IMR-90 (cell line): ENCODE measurements at regions not wholly inside any gene's neighbourhood (a gene's known extent, or its start where the extent isn't known, plus 50 kb on each side); places are given as distances from the start of the nearest gene placed in this dataset.

Source experiments
- ATAC-seq: fragments of 200-7000 bp; cut with Tn5 transposase; 2 replicates; pipeline ENCODE4 v1.9.1; 2020; ENCODE audit warnings: low read depth, mild to moderate bottlenecking, moderate library complexity
- BruUV-seq: library from RNA; stranded (reverse); fragments of 400-500 nt; replicated peaks from 2 replicates; lab custom pipeline; 2021; lab: Mats Ljungman, UMichigan
- CTCF ChIA-PET: fragments of 300-600 bp; formaldehyde crosslinking; extraction: SDS; loops from one replicate; lab custom pipeline; 2021; ENCODE audit warnings: antibody characterized with exemption; lab: Yijun Ruan, JAX
- POLR2A ChIA-PET: fragments of 300-600 bp; sonication (Branson Sonifier 250); formaldehyde crosslinking; loops from one replicate; lab custom pipeline; 2022; ENCODE audit warnings: antibody characterized with exemption; ENCODE audit not compliant: unreplicated experiment; lab: Charles Lee
- DNase-seq: peaks from one replicate; pipeline ENCODE4 v3.0.0; 2013
- H2AFZ ChIP-seq: replicated peaks from 2 replicates; pipeline ENCODE3; 2013; ENCODE audit warnings: low read length, mild to moderate bottlenecking; ENCODE audit not compliant: poor library complexity
- H2AK5ac ChIP-seq: 2 replicates; pipeline ENCODE4 v1.6.1; 2013; ENCODE audit warnings: low read depth, low read length, inconsistent platforms
- H2AK9ac ChIP-seq: replicated peaks from 2 replicates; pipeline ENCODE3; 2013; ENCODE audit warnings: mild to moderate bottlenecking, low read depth, low read length, moderate library complexity; ENCODE audit not compliant: poor library complexity
- H2BK120ac ChIP-seq: 2 replicates; pipeline ENCODE4 v1.6.1; 2013; ENCODE audit warnings: low read depth, low read length, inconsistent platforms
- H2BK15ac ChIP-seq: 3 replicates; pipeline ENCODE4 v1.6.1; 2013; ENCODE audit warnings: low read depth, low read length, inconsistent platforms
- H2BK20ac ChIP-seq: 2 replicates; pipeline ENCODE4 v1.6.1; 2013; ENCODE audit warnings: low read depth, mild to moderate bottlenecking, inconsistent platforms, low read length, moderate library complexity
- H2BK5ac ChIP-seq: 2 replicates; pipeline ENCODE4 v1.6.1; 2013; ENCODE audit warnings: mild to moderate bottlenecking, low read depth, low read length, inconsistent platforms; ENCODE audit not compliant: poor library complexity, severe bottlenecking
- H3K14ac ChIP-seq: replicated peaks from 2 replicates; pipeline ENCODE4 v1.6.1; 2013; ENCODE audit warnings: low read depth, low read length, inconsistent platforms
- H3K18ac ChIP-seq: 2 replicates; pipeline ENCODE4 v1.6.1; 2013; ENCODE audit warnings: low read depth, low read length, control low read depth
- H3K23ac ChIP-seq: 2 replicates; pipeline ENCODE4 v1.6.1; 2013; ENCODE audit warnings: low read depth, low read length, inconsistent platforms
- H3K27ac ChIP-seq: 2 replicates; pipeline ENCODE4 v1.5.1; 2013; ENCODE audit warnings: mild to moderate bottlenecking, control low read depth, low read length; ENCODE audit not compliant: insufficient read depth
- H3K27me3 ChIP-seq: 2 replicates; pipeline ENCODE4 v1.6.1; 2013; ENCODE audit warnings: low read length; ENCODE audit not compliant: control insufficient read depth, insufficient read depth
- H3K36me3 ChIP-seq: 2 replicates; pipeline ENCODE4 v1.6.1; 2013; ENCODE audit warnings: low read length, mixed read lengths; ENCODE audit not compliant: control insufficient read depth, insufficient read depth
- H3K4ac ChIP-seq: 2 replicates; pipeline ENCODE4 v1.6.1; 2013; ENCODE audit warnings: low read depth, low read length, inconsistent platforms
- H3K4me1 ChIP-seq: 2 replicates; pipeline ENCODE4 v1.6.1; 2013; ENCODE audit warnings: low read length, mixed read lengths; ENCODE audit not compliant: control insufficient read depth, insufficient read depth
- H3K4me2 ChIP-seq: 2 replicates; pipeline ENCODE4 v1.6.1; 2013; ENCODE audit warnings: low read depth, mild to moderate bottlenecking, control low read depth, low read length, moderate library complexity
- H3K4me3 ChIP-seq: 2 replicates; pipeline ENCODE4 v1.5.1; 2013; ENCODE audit warnings: low read depth, mild to moderate bottlenecking, control low read depth, low read length, moderate library complexity; ENCODE audit not compliant: insufficient read depth
- H3K56ac ChIP-seq: 2 replicates; pipeline ENCODE4 v1.6.1; 2013; ENCODE audit warnings: low read length, inconsistent platforms; ENCODE audit not compliant: insufficient read depth; ENCODE audit errors: extremely low read depth
- H3K79me1 ChIP-seq, 2 experiments: 2 replicates each; pipeline ENCODE4 v1.6.1; 2013; ENCODE audit warnings: low read length in 2 of 2, inconsistent platforms in 1 of 2, low read depth in 1 of 2
- H3K9ac ChIP-seq: 2 replicates; pipeline ENCODE4 v1.6.1; 2013; ENCODE audit warnings: low read depth, low read length, control low read depth
- H3K9me1 ChIP-seq: 2 replicates; pipeline ENCODE4 v1.6.1; 2013; ENCODE audit warnings: low read length, inconsistent platforms; ENCODE audit not compliant: insufficient read depth
- H3K9me3 ChIP-seq: 2 replicates; pipeline ENCODE4 v1.6.1; 2013; ENCODE audit warnings: low read length; ENCODE audit not compliant: control insufficient read depth, insufficient read depth
- H4K20me1 ChIP-seq: 2 replicates; pipeline ENCODE4 v1.6.1; 2013; ENCODE audit warnings: low read length, inconsistent platforms; ENCODE audit not compliant: insufficient read depth
- H4K5ac ChIP-seq: 2 replicates; pipeline ENCODE4 v1.6.1; 2013; ENCODE audit warnings: mild to moderate bottlenecking, low read depth, low read length, control low read depth
- H4K8ac ChIP-seq, 2 experiments: 2 replicates each; pipeline ENCODE4 v1.6.1; 2013; ENCODE audit warnings: low read depth in 2 of 2, low read length in 2 of 2, control low read depth in 1 of 2, inconsistent platforms in 1 of 2
- H4K91ac ChIP-seq: 2 replicates; pipeline ENCODE4 v1.6.1; 2013; ENCODE audit warnings: low read depth, low read length, inconsistent platforms; ENCODE audit not compliant: insufficient read depth
- MAZ ChIP-seq: IDR thresholded peaks from 2 replicates; pipeline ENCODE4 v1.6.1; 2012; ENCODE audit warnings: low read depth, mild to moderate bottlenecking, low read length, improper control_type of control experiment, moderate library complexity, borderline replicate concordance
- POLR2A ChIP-seq: IDR thresholded peaks from 2 replicates; pipeline ENCODE4 v1.6.1; 2012; ENCODE audit warnings: mild to moderate bottlenecking, low read depth, low read length
- RAD21 ChIP-seq: IDR thresholded peaks from 2 replicates; pipeline ENCODE4 v1.6.1; 2012; ENCODE audit warnings: low read length, improper control_type of control experiment
- RCOR1 ChIP-seq: IDR thresholded peaks from 2 replicates; pipeline ENCODE4 v1.6.1; 2012; ENCODE audit warnings: mild to moderate bottlenecking, low read length, improper control_type of control experiment; ENCODE audit not compliant: insufficient replicate concordance
- WGBS, 2 experiments: methylation state at CpG; one replicate each; pipeline versions ENCODE4 v1.1.5 to v1.1.7; 2013; ENCODE audit warnings: missing lambda C conversion rate in 2 of 2; ENCODE audit not compliant: insufficient read length in 1 of 2; ENCODE audit errors: extremely low coverage in 2 of 2; 5-methylcytosine and 5-hydroxymethylcytosine counted together
- dilution Hi-C: fragments of 300-500 bp; cut with HindIII; formaldehyde crosslinking; loops from one replicate; pipeline ENCODE4 v1.14.3; 2018; ENCODE audit warnings: low sequenced_read_pairs; ENCODE audit not compliant: unreplicated experiment
- in situ Hi-C: fragments of 300-500 bp; cut with MboI; formaldehyde crosslinking; loops from 3 replicates; pipeline ENCODE4 v1.14.3; 2019; ENCODE audit warnings: low sequenced_read_pairs, inconsistent platforms, mixed read lengths
- intact Hi-C: fragments of 100-400 bp; cut with micrococcal nuclease; formaldehyde crosslinking; loops from 2 replicates; pipeline ENCODE4 v1.10.0; 2022
- TF ChIP-seq, protein P1 (sequence below): fragments of 150-350 bp; IDR thresholded peaks from 2 replicates; pipeline ENCODE4 v1.6.1; 2017; ENCODE audit warnings: mild to moderate bottlenecking, antibody characterized with exemption, low read length, low read depth
- TF ChIP-seq, protein P2 (sequence below): fragments of 150-350 bp; IDR thresholded peaks from 2 replicates; pipeline ENCODE4 v1.6.1; 2016; ENCODE audit warnings: low read depth, mild to moderate bottlenecking, low read length, moderate library complexity, borderline replicate concordance

DNA sequence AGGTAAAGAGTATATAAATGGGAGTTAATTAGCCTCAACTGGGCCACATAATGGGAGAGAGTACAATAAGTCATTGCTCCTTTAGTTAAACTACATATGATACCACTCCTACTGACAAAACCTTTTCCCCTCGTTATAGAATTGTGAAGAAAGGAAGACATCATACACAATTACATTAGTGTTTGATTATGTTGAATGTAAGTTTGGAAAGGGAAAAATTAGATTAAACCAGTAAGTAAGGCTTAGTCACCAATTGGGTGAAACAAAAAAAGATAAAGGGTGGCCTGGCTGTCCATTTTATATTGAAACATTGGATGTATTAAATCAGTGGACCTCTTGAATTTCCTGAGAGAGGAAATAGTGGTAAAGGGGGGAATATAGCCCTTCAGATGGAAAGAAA, 464.3 kb upstream of the PAPPA start:
- H4K20me1 ChIP-seq = no peaks in the 10 kb centered on the region
- in situ Hi-C loops (no loop called here), intact Hi-C loops (no loop called here), dilution Hi-C loops (no loop called here)
- peaks cover 5% of the 10 kb centered on the region; the same call in 1 of the 2 replicates for H3K9me1 ChIP-seq
- H3K9ac ChIP-seq = no peak overlapping the region
- H3K4me2 ChIP-seq = no peak overlapping the region
- no peak overlapping the region for H4K5ac ChIP-seq
- no peak overlapping the region for H3K4ac ChIP-seq
- H3K36me3 ChIP-seq = no peaks in the 10 kb centered on the region
- H2BK20ac ChIP-seq = no peak overlapping the region
- ChIA-PET POLR2A (no interaction called here), CTCF (no interaction called here)
- no peaks in the 10 kb centered on the region for H3K27me3 ChIP-seq
- no peak for TF ChIP-seq MAZ
- TF ChIP-seq POLR2A = no peak
- TF ChIP-seq, protein P1, sequence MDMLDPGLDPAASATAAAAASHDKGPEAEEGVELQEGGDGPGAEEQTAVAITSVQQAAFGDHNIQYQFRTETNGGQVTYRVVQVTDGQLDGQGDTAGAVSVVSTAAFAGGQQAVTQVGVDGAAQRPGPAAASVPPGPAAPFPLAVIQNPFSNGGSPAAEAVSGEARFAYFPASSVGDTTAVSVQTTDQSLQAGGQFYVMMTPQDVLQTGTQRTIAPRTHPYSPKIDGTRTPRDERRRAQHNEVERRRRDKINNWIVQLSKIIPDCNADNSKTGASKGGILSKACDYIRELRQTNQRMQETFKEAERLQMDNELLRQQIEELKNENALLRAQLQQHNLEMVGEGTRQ = no peak
- TF ChIP-seq, protein P2, sequence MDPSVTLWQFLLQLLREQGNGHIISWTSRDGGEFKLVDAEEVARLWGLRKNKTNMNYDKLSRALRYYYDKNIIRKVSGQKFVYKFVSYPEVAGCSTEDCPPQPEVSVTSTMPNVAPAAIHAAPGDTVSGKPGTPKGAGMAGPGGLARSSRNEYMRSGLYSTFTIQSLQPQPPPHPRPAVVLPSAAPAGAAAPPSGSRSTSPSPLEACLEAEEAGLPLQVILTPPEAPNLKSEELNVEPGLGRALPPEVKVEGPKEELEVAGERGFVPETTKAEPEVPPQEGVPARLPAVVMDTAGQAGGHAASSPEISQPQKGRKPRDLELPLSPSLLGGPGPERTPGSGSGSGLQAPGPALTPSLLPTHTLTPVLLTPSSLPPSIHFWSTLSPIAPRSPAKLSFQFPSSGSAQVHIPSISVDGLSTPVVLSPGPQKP = no peak
- no peak for TF ChIP-seq RCOR1
- TF ChIP-seq RAD21 = no peak
- H2AK5ac ChIP-seq = no peak overlapping the region
- H3K27ac ChIP-seq = no peak overlapping the region
- no peak overlapping the region for H3K56ac ChIP-seq
- H3K18ac ChIP-seq = no peak overlapping the region; the same call in 1 of the 2 replicates
- no peak overlapping the region for H2AK9ac ChIP-seq
- WGBS, 2 experiments = no CpG with 5 or more reads among the region's 1 CpG
- H2BK120ac ChIP-seq = peak overlapping the region; percentile 22; the same call in 1 of the 2 replicates
- no TSS peak for BruUV-seq
- ATAC-seq = no peak
- peaks cover 10% of the 10 kb centered on the region for H3K4me1 ChIP-seq
- no peak overlapping the region for H3K23ac ChIP-seq
- no peak overlapping the region for H3K4me3 ChIP-seq
- no peak for DNase-seq
- H2AFZ ChIP-seq = no peak overlapping the region
- H4K8ac ChIP-seq = no peak overlapping the region
- H4K91ac ChIP-seq = no peak overlapping the region
- H2BK5ac ChIP-seq = peak overlapping the region; percentile 69
- no peaks in the 10 kb centered on the region for H3K9me3 ChIP-seq
- H3K79me1 ChIP-seq = no peaks in the 10 kb centered on the region
- no peak overlapping the region for H3K14ac ChIP-seq
- H2BK15ac ChIP-seq = no peak overlapping the region
